IMR-90 (cell line): ENCODE measurements at regions not wholly inside any gene's neighbourhood (a gene's known extent, or its start where the extent isn't known, plus 50 kb on each side); places are given as distances from the start of the nearest gene placed in this dataset.

Experiments used
- ATAC-seq: fragments of 200-7000 bp; cut with Tn5 transposase; 2 replicates; pipeline ENCODE4 v1.9.1; 2020; ENCODE audit warnings: low read depth, mild to moderate bottlenecking, moderate library complexity
- BruUV-seq: library from RNA; stranded (reverse); fragments of 400-500 nt; replicated peaks from 2 replicates; lab custom pipeline; 2021; lab: Mats Ljungman, UMichigan
- CTCF ChIA-PET: fragments of 300-600 bp; formaldehyde crosslinking; extraction: SDS; loops from one replicate; lab custom pipeline; 2021; ENCODE audit warnings: antibody characterized with exemption; lab: Yijun Ruan, JAX
- POLR2A ChIA-PET: fragments of 300-600 bp; sonication (Branson Sonifier 250); formaldehyde crosslinking; loops from one replicate; lab custom pipeline; 2022; ENCODE audit warnings: antibody characterized with exemption; ENCODE audit not compliant: unreplicated experiment; lab: Charles Lee
- DNase-seq: peaks from one replicate; pipeline ENCODE4 v3.0.0; 2013
- H2AFZ ChIP-seq: replicated peaks from 2 replicates; pipeline ENCODE3; 2013; ENCODE audit warnings: low read length, mild to moderate bottlenecking; ENCODE audit not compliant: poor library complexity
- H2AK5ac ChIP-seq: 2 replicates; pipeline ENCODE4 v1.6.1; 2013; ENCODE audit warnings: low read depth, low read length, inconsistent platforms
- H2AK9ac ChIP-seq: replicated peaks from 2 replicates; pipeline ENCODE3; 2013; ENCODE audit warnings: mild to moderate bottlenecking, low read depth, low read length, moderate library complexity; ENCODE audit not compliant: poor library complexity
- H2BK120ac ChIP-seq: 2 replicates; pipeline ENCODE4 v1.6.1; 2013; ENCODE audit warnings: low read depth, low read length, inconsistent platforms
- H2BK15ac ChIP-seq: 3 replicates; pipeline ENCODE4 v1.6.1; 2013; ENCODE audit warnings: low read depth, low read length, inconsistent platforms
- H2BK20ac ChIP-seq: 2 replicates; pipeline ENCODE4 v1.6.1; 2013; ENCODE audit warnings: low read depth, mild to moderate bottlenecking, inconsistent platforms, low read length, moderate library complexity
- H2BK5ac ChIP-seq: 2 replicates; pipeline ENCODE4 v1.6.1; 2013; ENCODE audit warnings: mild to moderate bottlenecking, low read depth, low read length, inconsistent platforms; ENCODE audit not compliant: poor library complexity, severe bottlenecking
- H3K14ac ChIP-seq: replicated peaks from 2 replicates; pipeline ENCODE4 v1.6.1; 2013; ENCODE audit warnings: low read depth, low read length, inconsistent platforms
- H3K18ac ChIP-seq: 2 replicates; pipeline ENCODE4 v1.6.1; 2013; ENCODE audit warnings: low read depth, low read length, control low read depth
- H3K23ac ChIP-seq: 2 replicates; pipeline ENCODE4 v1.6.1; 2013; ENCODE audit warnings: low read depth, low read length, inconsistent platforms
- H3K27ac ChIP-seq: 2 replicates; pipeline ENCODE4 v1.5.1; 2013; ENCODE audit warnings: mild to moderate bottlenecking, control low read depth, low read length; ENCODE audit not compliant: insufficient read depth
- H3K27me3 ChIP-seq: 2 replicates; pipeline ENCODE4 v1.6.1; 2013; ENCODE audit warnings: low read length; ENCODE audit not compliant: control insufficient read depth, insufficient read depth
- H3K36me3 ChIP-seq: 2 replicates; pipeline ENCODE4 v1.6.1; 2013; ENCODE audit warnings: low read length, mixed read lengths; ENCODE audit not compliant: control insufficient read depth, insufficient read depth
- H3K4ac ChIP-seq: 2 replicates; pipeline ENCODE4 v1.6.1; 2013; ENCODE audit warnings: low read depth, low read length, inconsistent platforms
- H3K4me1 ChIP-seq: 2 replicates; pipeline ENCODE4 v1.6.1; 2013; ENCODE audit warnings: low read length, mixed read lengths; ENCODE audit not compliant: control insufficient read depth, insufficient read depth
- H3K4me2 ChIP-seq: 2 replicates; pipeline ENCODE4 v1.6.1; 2013; ENCODE audit warnings: low read depth, mild to moderate bottlenecking, control low read depth, low read length, moderate library complexity
- H3K4me3 ChIP-seq: 2 replicates; pipeline ENCODE4 v1.5.1; 2013; ENCODE audit warnings: low read depth, mild to moderate bottlenecking, control low read depth, low read length, moderate library complexity; ENCODE audit not compliant: insufficient read depth
- H3K56ac ChIP-seq: 2 replicates; pipeline ENCODE4 v1.6.1; 2013; ENCODE audit warnings: low read length, inconsistent platforms; ENCODE audit not compliant: insufficient read depth; ENCODE audit errors: extremely low read depth
- H3K79me1 ChIP-seq, 2 experiments: 2 replicates each; pipeline ENCODE4 v1.6.1; 2013; ENCODE audit warnings: low read length in 2 of 2, inconsistent platforms in 1 of 2, low read depth in 1 of 2
- H3K9ac ChIP-seq: 2 replicates; pipeline ENCODE4 v1.6.1; 2013; ENCODE audit warnings: low read depth, low read length, control low read depth
- H3K9me1 ChIP-seq: 2 replicates; pipeline ENCODE4 v1.6.1; 2013; ENCODE audit warnings: low read length, inconsistent platforms; ENCODE audit not compliant: insufficient read depth
- H3K9me3 ChIP-seq: 2 replicates; pipeline ENCODE4 v1.6.1; 2013; ENCODE audit warnings: low read length; ENCODE audit not compliant: control insufficient read depth, insufficient read depth
- H4K20me1 ChIP-seq: 2 replicates; pipeline ENCODE4 v1.6.1; 2013; ENCODE audit warnings: low read length, inconsistent platforms; ENCODE audit not compliant: insufficient read depth
- H4K5ac ChIP-seq: 2 replicates; pipeline ENCODE4 v1.6.1; 2013; ENCODE audit warnings: mild to moderate bottlenecking, low read depth, low read length, control low read depth
- H4K8ac ChIP-seq, 2 experiments: 2 replicates each; pipeline ENCODE4 v1.6.1; 2013; ENCODE audit warnings: low read depth in 2 of 2, low read length in 2 of 2, control low read depth in 1 of 2, inconsistent platforms in 1 of 2
- H4K91ac ChIP-seq: 2 replicates; pipeline ENCODE4 v1.6.1; 2013; ENCODE audit warnings: low read depth, low read length, inconsistent platforms; ENCODE audit not compliant: insufficient read depth
- BHLHE40 ChIP-seq: fragments of 150-350 bp; IDR thresholded peaks from 2 replicates; pipeline ENCODE4 v1.6.1; 2016; ENCODE audit warnings: mild to moderate bottlenecking, low read depth, low read length
- CEBPB ChIP-seq: IDR thresholded peaks from 2 replicates; pipeline ENCODE4 v1.6.1; 2012; ENCODE audit warnings: low read depth, low read length, improper control_type of control experiment
- CHD1 ChIP-seq: IDR thresholded peaks from 2 replicates; pipeline ENCODE4 v1.6.1; 2012; ENCODE audit warnings: low read depth, low read length, improper control_type of control experiment
- FOS ChIP-seq: fragments of 150-350 bp; IDR thresholded peaks from 2 replicates; pipeline ENCODE4 v1.6.1; 2016; ENCODE audit warnings: low read depth, low read length
- MAFK ChIP-seq: IDR thresholded peaks from 2 replicates; pipeline ENCODE4 v1.6.1; 2012; ENCODE audit warnings: low read depth, low read length, improper control_type of control experiment
- MXI1 ChIP-seq: IDR thresholded peaks from 2 replicates; pipeline ENCODE4 v1.6.1; 2012; ENCODE audit warnings: low read depth, mild to moderate bottlenecking, low read length, moderate library complexity, borderline replicate concordance
- NFE2L2 ChIP-seq: fragments of 150-350 bp; IDR thresholded peaks from 2 replicates; pipeline ENCODE4 v1.6.1; 2016; ENCODE audit warnings: low read depth, mild to moderate bottlenecking, low read length
- POLR2A ChIP-seq: IDR thresholded peaks from 2 replicates; pipeline ENCODE4 v1.6.1; 2012; ENCODE audit warnings: mild to moderate bottlenecking, low read depth, low read length
- RCOR1 ChIP-seq: IDR thresholded peaks from 2 replicates; pipeline ENCODE4 v1.6.1; 2012; ENCODE audit warnings: mild to moderate bottlenecking, low read length, improper control_type of control experiment; ENCODE audit not compliant: insufficient replicate concordance
- RFX5 ChIP-seq: IDR thresholded peaks from 2 replicates; pipeline ENCODE4 v1.8.0; 2012; ENCODE audit warnings: low read depth, mild to moderate bottlenecking, low read length, moderate library complexity
- SMC3 ChIP-seq: fragments of 150-350 bp; IDR thresholded peaks from 2 replicates; pipeline ENCODE4 v1.6.1; 2016; ENCODE audit warnings: low read depth, mild to moderate bottlenecking, antibody characterized with exemption, low read length, moderate library complexity
- WGBS, 2 experiments: methylation state at CpG; one replicate each; pipeline versions ENCODE4 v1.1.5 to v1.1.7; 2013; ENCODE audit warnings: missing lambda C conversion rate in 2 of 2; ENCODE audit not compliant: insufficient read length in 1 of 2; ENCODE audit errors: extremely low coverage in 2 of 2; 5-methylcytosine and 5-hydroxymethylcytosine counted together
- dilution Hi-C: fragments of 300-500 bp; cut with HindIII; formaldehyde crosslinking; loops from one replicate; pipeline ENCODE4 v1.14.3; 2018; ENCODE audit warnings: low sequenced_read_pairs; ENCODE audit not compliant: unreplicated experiment
- in situ Hi-C: fragments of 300-500 bp; cut with MboI; formaldehyde crosslinking; loops from 3 replicates; pipeline ENCODE4 v1.14.3; 2019; ENCODE audit warnings: low sequenced_read_pairs, inconsistent platforms, mixed read lengths
- intact Hi-C: fragments of 100-400 bp; cut with micrococcal nuclease; formaldehyde crosslinking; loops from 2 replicates; pipeline ENCODE4 v1.10.0; 2022
- TF ChIP-seq, protein P1 (sequence below): fragments of 150-350 bp; IDR thresholded peaks from 2 replicates; pipeline ENCODE4 v1.6.1; 2016; ENCODE audit warnings: low read depth, mild to moderate bottlenecking, low read length, moderate library complexity, borderline replicate concordance
- TF ChIP-seq, protein P2 (sequence below): fragments of 150-350 bp; IDR thresholded peaks from 2 replicates; pipeline ENCODE4 v1.6.1; 2017; ENCODE audit warnings: mild to moderate bottlenecking, antibody characterized with exemption, low read length, low read depth
- TF ChIP-seq, protein P3 (sequence below): conservative IDR thresholded peaks from 2 replicates; pipeline ENCODE4 v1.5.1; 2012; ENCODE audit warnings: mild to moderate bottlenecking, low read depth, low read length, improper control_type of control experiment

DNA sequence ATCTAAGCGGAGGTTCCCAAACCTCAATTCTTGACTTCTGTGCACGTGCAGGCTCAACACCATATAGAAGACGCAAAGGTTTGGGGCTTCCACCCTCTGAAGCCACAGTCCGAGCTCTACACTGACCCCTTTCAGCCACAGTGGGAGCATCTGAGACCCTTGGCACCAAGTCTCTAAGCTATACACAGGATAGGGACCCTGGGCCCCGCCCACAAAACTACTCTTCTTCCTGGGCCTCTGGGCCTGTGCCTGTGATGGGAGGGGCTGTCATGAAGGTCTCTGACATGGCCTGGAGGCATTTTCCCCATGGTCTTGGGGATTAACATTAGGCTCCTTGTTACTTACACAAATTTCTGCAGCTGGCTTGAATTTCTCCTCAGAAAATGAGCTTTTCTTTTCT is 1374.1 kb upstream of the NXPH2 start:
- dilution Hi-C loops (no loop called here), intact Hi-C loops (no loop called here), in situ Hi-C loops (no loop called here)
- no peak overlapping the region for H3K4me2 ChIP-seq
- H3K36me3 ChIP-seq, result no peaks in the 10 kb centered on the region
- no peak overlapping the region for H3K27ac ChIP-seq
- no peak overlapping the region for H3K56ac ChIP-seq
- H4K91ac ChIP-seq, result no peak overlapping the region
- no TSS peak for BruUV-seq
- no peak overlapping the region for H4K5ac ChIP-seq
- H2AK9ac ChIP-seq, result no peak overlapping the region
- H3K9me3 ChIP-seq, result peaks cover 3% of the 10 kb centered on the region; the same call in 1 of the 2 replicates
- POLR2A ChIA-PET, result no interaction called here
- H3K4ac ChIP-seq, result no peak overlapping the region
- ATAC-seq (no peak), DNase-seq (no peak)
- no peak overlapping the region for H3K4me3 ChIP-seq
- no peak overlapping the region for H2BK120ac ChIP-seq
- H3K18ac ChIP-seq, result no peak overlapping the region
- no peak overlapping the region for H3K14ac ChIP-seq
- no peak overlapping the region for H3K23ac ChIP-seq
- H3K27me3 ChIP-seq, result no peaks in the 10 kb centered on the region
- no peak overlapping the region for H4K8ac ChIP-seq
- 86% methylated on average over 1 of the region's 5 CpGs; no CpG with 5 or more reads in 1 of the 2 experiments for WGBS, 2 experiments
- no peaks in the 10 kb centered on the region for H3K79me1 ChIP-seq
- H2AK5ac ChIP-seq, result no peak overlapping the region
- H2AFZ ChIP-seq, result no peak overlapping the region
- no peak overlapping the region for H2BK15ac ChIP-seq
- no peaks in the 10 kb centered on the region for H4K20me1 ChIP-seq
- TF ChIP-seq BHLHE40 (no peak), CHD1 (no peak), RFX5 (no peak), CEBPB (no peak), SMC3 (no peak), MAFK (no peak), NFE2L2 (no peak), RCOR1 (no peak), MXI1 (no peak), POLR2A (no peak), FOS (no peak)
- TF ChIP-seq, protein P1, sequence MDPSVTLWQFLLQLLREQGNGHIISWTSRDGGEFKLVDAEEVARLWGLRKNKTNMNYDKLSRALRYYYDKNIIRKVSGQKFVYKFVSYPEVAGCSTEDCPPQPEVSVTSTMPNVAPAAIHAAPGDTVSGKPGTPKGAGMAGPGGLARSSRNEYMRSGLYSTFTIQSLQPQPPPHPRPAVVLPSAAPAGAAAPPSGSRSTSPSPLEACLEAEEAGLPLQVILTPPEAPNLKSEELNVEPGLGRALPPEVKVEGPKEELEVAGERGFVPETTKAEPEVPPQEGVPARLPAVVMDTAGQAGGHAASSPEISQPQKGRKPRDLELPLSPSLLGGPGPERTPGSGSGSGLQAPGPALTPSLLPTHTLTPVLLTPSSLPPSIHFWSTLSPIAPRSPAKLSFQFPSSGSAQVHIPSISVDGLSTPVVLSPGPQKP, result no peak
- TF ChIP-seq, protein P2, sequence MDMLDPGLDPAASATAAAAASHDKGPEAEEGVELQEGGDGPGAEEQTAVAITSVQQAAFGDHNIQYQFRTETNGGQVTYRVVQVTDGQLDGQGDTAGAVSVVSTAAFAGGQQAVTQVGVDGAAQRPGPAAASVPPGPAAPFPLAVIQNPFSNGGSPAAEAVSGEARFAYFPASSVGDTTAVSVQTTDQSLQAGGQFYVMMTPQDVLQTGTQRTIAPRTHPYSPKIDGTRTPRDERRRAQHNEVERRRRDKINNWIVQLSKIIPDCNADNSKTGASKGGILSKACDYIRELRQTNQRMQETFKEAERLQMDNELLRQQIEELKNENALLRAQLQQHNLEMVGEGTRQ, result no peak
- TF ChIP-seq, protein P3, sequence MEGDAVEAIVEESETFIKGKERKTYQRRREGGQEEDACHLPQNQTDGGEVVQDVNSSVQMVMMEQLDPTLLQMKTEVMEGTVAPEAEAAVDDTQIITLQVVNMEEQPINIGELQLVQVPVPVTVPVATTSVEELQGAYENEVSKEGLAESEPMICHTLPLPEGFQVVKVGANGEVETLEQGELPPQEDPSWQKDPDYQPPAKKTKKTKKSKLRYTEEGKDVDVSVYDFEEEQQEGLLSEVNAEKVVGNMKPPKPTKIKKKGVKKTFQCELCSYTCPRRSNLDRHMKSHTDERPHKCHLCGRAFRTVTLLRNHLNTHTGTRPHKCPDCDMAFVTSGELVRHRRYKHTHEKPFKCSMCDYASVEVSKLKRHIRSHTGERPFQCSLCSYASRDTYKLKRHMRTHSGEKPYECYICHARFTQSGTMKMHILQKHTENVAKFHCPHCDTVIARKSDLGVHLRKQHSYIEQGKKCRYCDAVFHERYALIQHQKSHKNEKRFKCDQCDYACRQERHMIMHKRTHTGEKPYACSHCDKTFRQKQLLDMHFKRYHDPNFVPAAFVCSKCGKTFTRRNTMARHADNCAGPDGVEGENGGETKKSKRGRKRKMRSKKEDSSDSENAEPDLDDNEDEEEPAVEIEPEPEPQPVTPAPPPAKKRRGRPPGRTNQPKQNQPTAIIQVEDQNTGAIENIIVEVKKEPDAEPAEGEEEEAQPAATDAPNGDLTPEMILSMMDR, result no peak
- CTCF ChIA-PET, result no interaction called here
- H2BK20ac ChIP-seq, result no peak overlapping the region
- H2BK5ac ChIP-seq, result no peak overlapping the region
- H3K4me1 ChIP-seq, result no peaks in the 10 kb centered on the region
- H3K9me1 ChIP-seq, result no peaks in the 10 kb centered on the region
- H3K9ac ChIP-seq, result no peak overlapping the region
